HFF-Myc (cell line): ENCODE measurements at regions not wholly inside any gene's neighbourhood (a gene's known extent, or its start where the extent isn't known, plus 50 kb on each side); places are given as distances from the start of the nearest gene placed in this dataset.

Experiments
- DNase-seq: peaks from one replicate; pipeline ENCODE4 v3.0.0-alpha.2; 2011; ENCODE audit warnings: low read depth; ENCODE audit errors: extremely low read depth
- H3K4me3 ChIP-seq: replicated peaks from 2 replicates; pipeline ENCODE4 v1.5.1; 2011; ENCODE audit warnings: low read depth, mild to moderate bottlenecking, control low read depth, low read length
- TF ChIP-seq, protein P1 (sequence below): IDR thresholded peaks from 2 replicates; pipeline ENCODE4 v1.5.1; 2012; ENCODE audit warnings: mild to moderate bottlenecking, low read depth, low read length, control low read depth; ENCODE audit errors: missing control alignments

- H3K4me3 ChIP-seq: no peak overlapping the region
- no peak for DNase-seq
- TF ChIP-seq, protein P1, sequence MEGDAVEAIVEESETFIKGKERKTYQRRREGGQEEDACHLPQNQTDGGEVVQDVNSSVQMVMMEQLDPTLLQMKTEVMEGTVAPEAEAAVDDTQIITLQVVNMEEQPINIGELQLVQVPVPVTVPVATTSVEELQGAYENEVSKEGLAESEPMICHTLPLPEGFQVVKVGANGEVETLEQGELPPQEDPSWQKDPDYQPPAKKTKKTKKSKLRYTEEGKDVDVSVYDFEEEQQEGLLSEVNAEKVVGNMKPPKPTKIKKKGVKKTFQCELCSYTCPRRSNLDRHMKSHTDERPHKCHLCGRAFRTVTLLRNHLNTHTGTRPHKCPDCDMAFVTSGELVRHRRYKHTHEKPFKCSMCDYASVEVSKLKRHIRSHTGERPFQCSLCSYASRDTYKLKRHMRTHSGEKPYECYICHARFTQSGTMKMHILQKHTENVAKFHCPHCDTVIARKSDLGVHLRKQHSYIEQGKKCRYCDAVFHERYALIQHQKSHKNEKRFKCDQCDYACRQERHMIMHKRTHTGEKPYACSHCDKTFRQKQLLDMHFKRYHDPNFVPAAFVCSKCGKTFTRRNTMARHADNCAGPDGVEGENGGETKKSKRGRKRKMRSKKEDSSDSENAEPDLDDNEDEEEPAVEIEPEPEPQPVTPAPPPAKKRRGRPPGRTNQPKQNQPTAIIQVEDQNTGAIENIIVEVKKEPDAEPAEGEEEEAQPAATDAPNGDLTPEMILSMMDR: no peak
These were observed 233.3 kb upstream of the FOXN3 start for GRCh38 chr14:89650077-89650978.

DNA sequence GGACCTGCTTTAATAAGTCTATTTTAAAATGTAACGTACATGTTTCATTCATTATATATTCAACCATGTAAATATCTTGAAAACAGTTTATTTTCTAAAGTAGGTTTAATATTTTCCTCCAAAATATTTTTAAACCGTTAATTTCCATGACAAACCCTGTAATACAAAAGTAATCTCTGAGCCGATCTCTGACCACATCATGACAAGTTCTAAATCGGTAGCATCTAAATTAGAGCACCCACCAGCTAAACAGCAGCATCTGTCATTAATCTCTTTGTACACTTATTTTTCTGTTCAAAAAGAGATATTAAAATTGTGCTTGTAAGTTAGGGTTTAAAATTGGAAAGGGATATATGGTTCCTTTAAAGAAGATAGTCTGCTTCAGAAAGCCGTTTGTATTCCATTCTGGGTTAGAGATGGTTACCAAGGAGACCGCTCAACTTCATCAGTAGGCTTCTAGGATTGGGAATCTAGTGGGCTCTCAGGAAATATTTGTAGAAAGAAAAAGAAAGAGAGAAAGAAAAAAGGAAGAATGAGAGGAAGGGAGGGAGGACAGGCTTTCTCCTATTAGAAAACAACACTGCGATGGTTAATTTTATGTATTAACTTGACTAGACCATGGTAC is 232.5 kb upstream of the FOXN3 start:
- TF ChIP-seq, protein P1: no peak
- DNase-seq: no peak
- no peak overlapping the region for H3K4me3 ChIP-seq

GRCh38 chr14:89648924-89649323 is 231.9 kb upstream of the FOXN3 start:
- TF ChIP-seq, protein P1: no peak
- no peak for DNase-seq
- H3K4me3 ChIP-seq: no peak overlapping the region

- no peak for DNase-seq
- TF ChIP-seq, protein P1: no peak
- no peak overlapping the region for H3K4me3 ChIP-seq
These were observed 231.5 kb upstream of the FOXN3 start for GRCh38 chr14:89648510-89648909.

DNA sequence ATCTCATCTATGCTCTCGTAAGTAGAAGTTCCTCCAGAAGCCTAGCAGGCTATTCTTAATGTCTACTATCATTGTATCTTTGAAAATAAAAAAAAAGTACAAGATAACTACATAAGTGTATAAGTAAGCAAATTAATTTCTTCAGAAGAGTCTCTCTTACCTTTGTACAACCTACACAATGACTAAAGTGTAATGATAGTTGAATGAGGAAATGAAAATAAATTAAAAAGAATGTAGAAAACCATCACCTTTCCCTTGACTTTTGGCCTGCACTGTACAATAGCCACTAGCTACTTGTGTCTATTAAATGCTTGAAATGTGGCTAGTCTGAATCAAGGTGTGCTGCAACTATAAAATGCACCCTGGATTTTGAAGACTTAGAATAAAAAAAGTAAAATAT is 229.9 kb upstream of the FOXN3 start:
- H3K4me3 ChIP-seq: no peak overlapping the region
- DNase-seq: no peak
- TF ChIP-seq, protein P1: no peak

DNA sequence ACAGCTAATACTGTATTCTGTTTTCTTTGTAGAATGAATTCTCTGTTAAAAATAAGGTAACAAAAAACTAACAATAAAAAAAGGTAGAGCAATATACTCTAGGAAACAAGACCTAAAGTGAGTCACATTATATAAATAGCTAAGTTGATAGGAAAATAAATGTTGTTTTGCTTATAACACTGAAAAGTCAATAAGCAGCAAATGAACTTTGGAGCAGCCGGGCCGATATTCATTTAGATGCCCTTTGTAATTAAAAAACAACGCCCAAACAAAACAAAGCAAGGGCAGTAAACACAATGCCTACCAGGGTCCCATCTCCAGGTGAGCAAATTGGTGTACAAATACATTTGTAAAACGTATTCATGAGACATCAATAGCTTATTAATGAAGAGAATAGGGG is 227.6 kb upstream of the FOXN3 start:
- H3K4me3 ChIP-seq: no peak overlapping the region
- no peak for DNase-seq
- TF ChIP-seq, protein P1: no peak
